GM12878 (cell line): ENCODE measurements at regions not wholly inside any gene's neighbourhood (a gene's known extent, or its start where the extent isn't known, plus 50 kb on each side); places are given as distances from the start of the nearest gene placed in this dataset.

Experiments
- ATAC-seq: fragments of 200-7000 bp; cut with Tn5 transposase; 3 replicates; pipeline ENCODE4 v1.9.1; 2020; ENCODE audit warnings: mild to moderate bottlenecking, moderate library complexity
- BruUV-seq: library from RNA; stranded (reverse); fragments of 400-500 nt; replicated peaks from 2 replicates; lab custom pipeline; 2021; lab: Mats Ljungman, UMichigan
- CTCF ChIA-PET: fragments of 300-600 bp; sonication (Branson Sonifier 250); formaldehyde crosslinking; extraction: SDS; loops from one replicate; lab custom pipeline; 2021; ENCODE audit warnings: inconsistent platforms; lab: Yijun Ruan, JAX
- POLR2A ChIA-PET: fragments of 350-600 bp; formaldehyde crosslinking; extraction: SDS; loops from one replicate; lab custom pipeline; 2021; ENCODE audit warnings: inconsistent platforms; lab: Charles Lee
- RAD21 ChIA-PET: fragments of 300-600 bp; sonication (Branson Sonifier 250); formaldehyde crosslinking; loops from one replicate; lab custom pipeline; 2023; ENCODE audit warnings: antibody characterized with exemption; ENCODE audit not compliant: unreplicated experiment; lab: Charles Lee
- SMC1A ChIA-PET: fragments of 300-600 bp; sonication (Branson Sonifier 250); formaldehyde crosslinking; loops from one replicate; lab custom pipeline; 2023; ENCODE audit not compliant: unreplicated experiment, uncharacterized antibody; lab: Charles Lee
- DNase-seq: peaks from one replicate; pipeline ENCODE4 v3.0.0-alpha.2; 2011; ENCODE audit warnings: low read depth, low spot score
- FAIRE-seq: peaks from 3 replicates; lab custom pipeline; 2011; peaks lifted over from hg19 to GRCh38; lab: Jason Lieb, UNC
- H2AFZ ChIP-seq: 2 replicates; pipeline ENCODE4 v1.6.0; 2011; ENCODE audit warnings: low read depth, low read length, control low read depth; ENCODE audit not compliant: control insufficient read depth
- H3K27ac ChIP-seq: 2 replicates; pipeline ENCODE4 v1.5.1; 2011; ENCODE audit warnings: control low read depth; ENCODE audit not compliant: control insufficient read depth, insufficient read depth
- H3K27me3 ChIP-seq, 2 experiments: replicated peaks in 1 of 2; 2 replicates each; pipeline versions ENCODE4 v1.6.0 to v1.6.1; 2011; ENCODE audit warnings: low read length in 1 of 2; ENCODE audit not compliant: control insufficient read depth in 2 of 2, insufficient read depth in 2 of 2
- H3K36me3 ChIP-seq, 2 experiments: 2 replicates each; pipeline ENCODE4 v1.5.1; 2011; ENCODE audit warnings: low read length in 1 of 2; ENCODE audit not compliant: control insufficient read depth in 2 of 2, insufficient read depth in 2 of 2
- H3K4me1 ChIP-seq: 2 replicates; pipeline ENCODE4 v1.6.1; 2011; ENCODE audit warnings: mild to moderate bottlenecking, low read length, moderate library complexity, mixed read lengths; ENCODE audit not compliant: control insufficient read depth, insufficient read depth
- H3K4me2 ChIP-seq: 2 replicates; pipeline ENCODE4 v1.6.0; 2011; ENCODE audit warnings: control low read depth; ENCODE audit not compliant: control insufficient read depth, insufficient read depth
- H3K4me3 ChIP-seq: fragments of 200-600 bp; sonication (generic); 2 replicates; pipeline ENCODE4 v1.5.1; 2016
- H3K79me2 ChIP-seq: 2 replicates; pipeline ENCODE4 v1.6.0; 2011; ENCODE audit warnings: low read length; ENCODE audit not compliant: control insufficient read depth, insufficient read depth
- H3K9ac ChIP-seq: 2 replicates; pipeline ENCODE4 v1.8.0; 2011; ENCODE audit warnings: low read length, control low read depth, mixed read lengths; ENCODE audit not compliant: control insufficient read depth, insufficient read depth
- H3K9me3 ChIP-seq: replicated peaks from 3 replicates; pipeline ENCODE4 v1.5.1; 2011; ENCODE audit warnings: mild to moderate bottlenecking, low read length; ENCODE audit not compliant: control insufficient read depth, insufficient read depth
- H4K20me1 ChIP-seq: 2 replicates; pipeline ENCODE4 v1.6.0; 2011; ENCODE audit not compliant: control insufficient read depth, insufficient read depth
- BHLHE40 ChIP-seq, 2 experiments: fragments of 450-650 bp in 1 of 2; IDR thresholded peaks; 2 replicates each; pipeline ENCODE4 v1.6.1; 2011 to 2017; ENCODE audit warnings: low read depth in 2 of 2, borderline replicate concordance in 1 of 2, improper control_type of control experiment in 1 of 2, low read length in 1 of 2, mild to moderate bottlenecking in 1 of 2
- JUNB ChIP-seq: IDR thresholded peaks from 2 replicates; pipeline ENCODE4 v1.6.1; 2016; ENCODE audit warnings: antibody characterized with exemption, mild to moderate bottlenecking
- ZZZ3 ChIP-seq: IDR thresholded peaks from 2 replicates; pipeline ENCODE4 v1.6.1; 2011; ENCODE audit warnings: low read depth; ENCODE audit not compliant: control insufficient read depth, insufficient read length
- WGBS: methylation state at CpG from one replicate; pipeline ENCODE4 v1.1.6; 2016; ENCODE audit warnings: low lambda C conversion rate; ENCODE audit not compliant: insufficient replicate concordance, insufficient coverage; ENCODE audit errors: missing lambda C conversion rate; 5-methylcytosine and 5-hydroxymethylcytosine counted together
- in situ Hi-C: fragments of 300-500 bp; cut with MboI; formaldehyde crosslinking; loops from 9 replicates; pipeline ENCODE4 v1.14.3; 2018; ENCODE audit warnings: mixed read lengths
- intact Hi-C: fragments of 100-400 bp; cut with micrococcal nuclease; formaldehyde crosslinking; loops from one replicate; pipeline ENCODE4 v1.14.2; 2022; ENCODE audit not compliant: unreplicated experiment

GRCh38 chr5:89988129-89988810 is 421.3 kb downstream of the CETN3 start:
- H3K36me3 ChIP-seq = no peaks in the 10 kb centered on the region
- no peak overlapping the region for H3K4me2 ChIP-seq
- no peak overlapping the region for H3K4me3 ChIP-seq
- no peaks in the 10 kb centered on the region; the same call in 2 of the 3 replicates for H3K9me3 ChIP-seq
- no peaks in the 10 kb centered on the region for H3K27me3 ChIP-seq
- BruUV-seq = no TSS peak
- in situ Hi-C loops (no loop called here), intact Hi-C loops (no loop called here)
- POLR2A ChIA-PET = interaction anchor here (0.7 kb wide), 1 partner anchor 840 kb away, joined by 6 read pairs; no protein-coding TSS in a partner anchor
- no peak for DNase-seq
- FAIRE-seq = no peak
- CTCF ChIA-PET = interaction anchor here (0.6 to 1.2 kb wide), 3 partner anchors 13 to 91 kb away, joined by 3 to 5 read pairs (median 4); no protein-coding TSS in a partner anchor
- H3K4me1 ChIP-seq = no peaks in the 10 kb centered on the region
- H4K20me1 ChIP-seq = no peaks in the 10 kb centered on the region
- H2AFZ ChIP-seq = no peak overlapping the region
- SMC1A ChIA-PET = interaction anchor here (0.8 to 1.8 kb wide), 4 partner anchors 11 to 138 kb away, joined by 3 to 6 read pairs (median 4); no protein-coding TSS in a partner anchor
- 85% methylated on average over 5 of the region's 5 CpGs for WGBS
- no peak overlapping the region for H3K27ac ChIP-seq
- no peak overlapping the region for H3K9ac ChIP-seq
- no peak for ATAC-seq
- H3K79me2 ChIP-seq = no peaks in the 10 kb centered on the region
- RAD21 ChIA-PET = interaction anchor here (1.3 kb wide), 1 partner anchor 18 kb away, joined by 3 read pairs; no protein-coding TSS in a partner anchor
- TF ChIP-seq JUNB (no peak), ZZZ3 (no peak)

- Histone ChIP-seq H3K9ac (no peak overlapping the region), H3K79me2 (no peaks in the 10 kb centered on the region), H2AFZ (no peak overlapping the region), H3K27me3 (no peaks in the 10 kb centered on the region), H3K36me3 (no peaks in the 10 kb centered on the region), H3K9me3 (no peaks in the 10 kb centered on the region; the same call in 2 of the 3 replicates), H3K4me3 (no peak overlapping the region), H3K4me1 (no peaks in the 10 kb centered on the region), H3K27ac (no peak overlapping the region), H3K4me2 (no peak overlapping the region), H4K20me1 (no peaks in the 10 kb centered on the region)
- intact Hi-C loops (no loop called here), in situ Hi-C loops (no loop called here)
- ChIA-PET SMC1A (interaction anchor here (0.8 to 1.8 kb wide), 3 partner anchors 8 to 22 kb away, joined by 3 to 5 read pairs (median 3); no protein-coding TSS in a partner anchor), POLR2A (no interaction called here), CTCF (interaction anchor here (1.6 to 1.9 kb wide), 2 partner anchors 253 to 282 kb away, joined by 3 to 13 read pairs; no protein-coding TSS in a partner anchor), RAD21 (interaction anchor here (1.1 kb wide), 2 partner anchors 280 to 282 kb away, joined by 3 read pairs; no protein-coding TSS in a partner anchor)
- BruUV-seq = no TSS peak
- FAIRE-seq = no peak
- no peak for ATAC-seq
- no peak for TF ChIP-seq BHLHE40 (IDR thresholded peaks at IDR 0.05; ENCODE audit: borderline replicate concordance in 1 of 2, low read depth in 2 of 2, low read length in 1 of 2)
- 51% methylated on average over 5 of the region's 5 CpGs for WGBS
- DNase-seq = no peak
Observed at GRCh38 chr5:89983216-89983615, 426.3 kb downstream of the CETN3 start.
